ENCODE measurements at regions not wholly inside any gene's neighbourhood (a gene's known extent, or its start where the extent isn't known, plus 50 kb on each side); places are given as distances from the start of the nearest gene placed in this dataset.

GRCh38 chr3:194218646-194219453, 82.9 kb downstream of the HES1 start:
- no peak for DNase-seq (ENCODE audit: low read depth in 3 of 3)

- DNase-seq (ENCODE audit: low read depth in 3 of 3), result no peak
Observed at GRCh38 chr3:194219826-194220410, 84.0 kb downstream of the HES1 start.

GRCh38 chr3:194220901-194221326, 85.0 kb downstream of the HES1 start:
- no peak for DNase-seq (ENCODE audit: low read depth in 3 of 3)

GRCh38 chr3:194221336-194221735, 85.4 kb downstream of the HES1 start:
- DNase-seq (ENCODE audit: low read depth in 3 of 3), result no peak

GRCh38 chr3:194223951-194224350, 88.0 kb downstream of the HES1 start:
- DNase-seq (ENCODE audit: low read depth in 3 of 3), result no peak

GRCh38 chr3:194224471-194225417, 88.8 kb downstream of the HES1 start:
- DNase-seq (ENCODE audit: low read depth in 3 of 3), result peak in 1 of 3 experiments; percentile 4

GRCh38 chr3:194225418-194225812, 89.5 kb downstream of the HES1 start:
- no peak for DNase-seq (ENCODE audit: low read depth in 3 of 3)

GRCh38 chr3:194225988-194226663, 90.2 kb downstream of the HES1 start:
- DNase-seq (ENCODE audit: low read depth in 3 of 3), result no peak

- DNase-seq (ENCODE audit: low read depth in 3 of 3), result no peak
Observed at GRCh38 chr3:194231929-194232832, 96.2 kb downstream of the HES1 start.

- DNase-seq (ENCODE audit: low read depth in 3 of 3), result no peak
Observed at GRCh38 chr3:194233150-194233549, 97.2 kb downstream of the HES1 start.

- no peak for DNase-seq (ENCODE audit: low read depth in 3 of 3)
Observed at GRCh38 chr3:194235160-194235559, 99.2 kb downstream of the HES1 start.

GRCh38 chr3:194237110-194237509, 101.2 kb downstream of the HES1 start:
- no peak for DNase-seq (ENCODE audit: low read depth in 3 of 3)

- no peak for DNase-seq (ENCODE audit: low read depth in 3 of 3)
Observed at GRCh38 chr3:194240766-194241165, 104.8 kb downstream of the HES1 start.

- DNase-seq (ENCODE audit: low read depth in 3 of 3), result no peak
Observed at GRCh38 chr3:194243172-194243837, 107.4 kb downstream of the HES1 start.

GRCh38 chr3:194244167-194244566, 107.0 kb downstream of the CPN2 start:
- no peak for DNase-seq (ENCODE audit: low read depth in 3 of 3)

GRCh38 chr3:194245474-194245873, 105.7 kb downstream of the CPN2 start:
- DNase-seq (ENCODE audit: low read depth in 3 of 3), result no peak

GRCh38 chr3:194245975-194246561, 105.1 kb downstream of the CPN2 start:
- no peak for DNase-seq (ENCODE audit: low read depth in 3 of 3)

- DNase-seq (ENCODE audit: low read depth in 3 of 3), result no peak
Observed at GRCh38 chr3:194246709-194247349, 104.3 kb downstream of the CPN2 start.

- DNase-seq (ENCODE audit: low read depth in 3 of 3), result no peak
Observed at GRCh38 chr3:194247350-194247740, 103.8 kb downstream of the CPN2 start.

All from stimulated activated CD4-positive, alpha-beta T cell treated with anti-CD3 and anti-CD28 coated beads, TNF-alpha, amount 100 ng/mL, for 24 hours (primary cell).